K562 (cell line): ENCODE measurements at regions not wholly inside any gene's neighbourhood (a gene's known extent, or its start where the extent isn't known, plus 50 kb on each side); places are given as distances from the start of the nearest gene placed in this dataset.

ENCODE experiments used
- ATAC-seq: fragments of 200-7000 bp; cut with Tn5 transposase; 3 replicates; pipeline ENCODE4 v1.9.1; 2020; ENCODE audit warnings: moderate library complexity
- BruUV-seq: library from RNA; stranded (reverse); fragments of 400-500 nt; replicated peaks from 2 replicates; lab custom pipeline; 2021; lab: Mats Ljungman, UMichigan
- CTCF ChIA-PET: fragments of 300-600 bp; formaldehyde crosslinking; extraction: SDS; loops from one replicate; lab custom pipeline; 2021; ENCODE audit warnings: low intra/inter-chr PET ratio; lab: Yijun Ruan, JAX
- POLR2A ChIA-PET: fragments of 300-600, 350-650 bp; sonication (Branson Sonifier 250); formaldehyde crosslinking; extraction: SDS; loops from one replicate; lab custom pipeline; 2021; ENCODE audit warnings: antibody characterized with exemption, inconsistent platforms; lab: Yijun Ruan, JAX
- DNase-seq, 4 experiments: peaks; one replicate each; pipeline versions ENCODE4 v3.0.0 to v3.0.0-alpha.2; 2011 to 2018; ENCODE audit warnings: low spot score in 3 of 4, mixed read lengths in 3 of 4; ENCODE audit errors: extremely low read depth in 1 of 4
- FAIRE-seq: peaks from 2 replicates; lab custom pipeline; 2011; peaks lifted over from hg19 to GRCh38; lab: Jason Lieb, UNC
- H2AFZ ChIP-seq: 2 replicates; pipeline ENCODE4 v1.6.0; 2011; ENCODE audit warnings: low read depth, low read length, control low read depth, inconsistent platforms
- H3K27ac ChIP-seq: fragments of 200-600 bp; 3 replicates; pipeline ENCODE4 v1.8.0; 2011; ENCODE audit warnings: low read depth, mild to moderate bottlenecking, control low read depth, inconsistent platforms, low read length, moderate library complexity, mixed read lengths; ENCODE audit errors: extremely low read depth
- H3K27me3 ChIP-seq, 2 experiments: fragments of 300-600 bp in 1 of 2; 2 replicates in 1 of 2; 3 replicates in 1 of 2; pipeline versions ENCODE4 v1.6.0 to v1.8.0; 2011; ENCODE audit warnings: inconsistent platforms in 2 of 2, low read length in 2 of 2, mild to moderate bottlenecking in 1 of 2, mixed read lengths in 1 of 2, moderate library complexity in 1 of 2; ENCODE audit not compliant: control insufficient read depth in 2 of 2, insufficient read depth in 2 of 2
- H3K36me3 ChIP-seq: fragments of 300-600 bp; 3 replicates; pipeline ENCODE4 v1.8.0; 2011; ENCODE audit warnings: mild to moderate bottlenecking, low read length, inconsistent platforms; ENCODE audit not compliant: control insufficient read depth, insufficient read depth
- H3K4me1 ChIP-seq, 2 experiments: fragments of 200-600 bp in 1 of 2; replicated peaks in 1 of 2; 2 replicates in 1 of 2; 3 replicates in 1 of 2; pipeline versions ENCODE4 v1.5.1 to v1.8.0; 2011; ENCODE audit warnings: inconsistent platforms in 2 of 2, low read length in 2 of 2, mild to moderate bottlenecking in 1 of 2, mixed read lengths in 1 of 2, moderate library complexity in 1 of 2; ENCODE audit not compliant: control insufficient read depth in 2 of 2, insufficient read depth in 2 of 2
- H3K4me2 ChIP-seq: 2 replicates; pipeline ENCODE4 v1.6.1; 2011; ENCODE audit warnings: low read length, control low read depth, inconsistent platforms, mixed read lengths; ENCODE audit not compliant: insufficient read depth
- H3K4me3 ChIP-seq: fragments of 200-600 bp; sonication (generic), shearing (Covaris generic); 2 replicates; pipeline ENCODE4 v1.5.1; 2016; ENCODE audit warnings: control low read depth, inconsistent platforms
- H3K79me2 ChIP-seq: fragments of 200-600 bp; 3 replicates; pipeline ENCODE4 v1.8.0; 2011; ENCODE audit warnings: low read length, inconsistent platforms; ENCODE audit not compliant: control insufficient read depth, insufficient read depth
- H3K9ac ChIP-seq, 2 experiments: 2 replicates each; pipeline versions ENCODE4 v1.6.0 to v1.6.1; 2011; ENCODE audit warnings: low read depth in 2 of 2, low read length in 2 of 2, control low read depth in 1 of 2, inconsistent platforms in 1 of 2, mild to moderate bottlenecking in 1 of 2, mixed read lengths in 1 of 2; ENCODE audit not compliant: insufficient read depth in 1 of 2
- H3K9me1 ChIP-seq: one replicate; pipeline ENCODE4 v1.6.0; 2011; ENCODE audit warnings: inconsistent platforms, mild to moderate bottlenecking, low read length, moderate library complexity; ENCODE audit not compliant: control insufficient read depth, insufficient read depth
- H3K9me3 ChIP-seq: replicated peaks from 2 replicates; pipeline ENCODE4 v1.5.1; 2011; ENCODE audit warnings: low read depth, low read length, inconsistent platforms; ENCODE audit not compliant: control insufficient read depth, insufficient read depth
- H4K20me1 ChIP-seq: replicated peaks from 2 replicates; pipeline ENCODE4 v1.6.1; 2011; ENCODE audit warnings: low read length, inconsistent platforms, mixed read lengths; ENCODE audit not compliant: control insufficient read depth, insufficient read depth
- BRCA1 ChIP-seq, 2 experiments: fragments of 450-650 bp in 1 of 2; sonication (generic) in 1 of 2; formaldehyde crosslinking in 1 of 2; IDR thresholded peaks; 2 replicates each; pipeline versions ENCODE4 v1.5.0 to v1.6.1; 2017 to 2020; ENCODE audit warnings: mild to moderate bottlenecking in 1 of 2, missing genetic modification reagents in 1 of 2
- CTBP1 ChIP-seq: fragments of 450-650 bp; IDR thresholded peaks from 2 replicates; pipeline ENCODE4 v1.6.1; 2016; ENCODE audit warnings: borderline replicate concordance
- RBM22 ChIP-seq: fragments of 200-400 bp; formaldehyde crosslinking; IDR thresholded peaks from 2 replicates; pipeline ENCODE4 v1.6.1; 2018; ENCODE audit warnings: low read length, low read depth; ENCODE audit not compliant: poor library complexity, severe bottlenecking
- U2AF2 ChIP-seq: fragments of 200-400 bp; formaldehyde crosslinking; optimal IDR thresholded peaks from 2 replicates; pipeline ENCODE3; 2017; ENCODE audit warnings: low read depth, mild to moderate bottlenecking, low read length
- ZEB2 ChIP-seq: fragments of 450-650 bp; IDR thresholded peaks from 2 replicates; pipeline ENCODE4 v1.6.1; 2016
- ZNF436 ChIP-seq: fragments of 250-450, 450-650 bp; sonication (Bioruptor Pico); formaldehyde crosslinking; IDR thresholded peaks from 2 replicates; pipeline ENCODE4 v1.7.0; 2020; ENCODE audit warnings: mild to moderate bottlenecking
- WGBS: fragments of 100-300 bp; shearing (Covaris generic); methylation state at CpG from one replicate; pipeline ENCODE4 v1.1.6; 2016; ENCODE audit warnings: low coverage, mixed read lengths; ENCODE audit not compliant: insufficient coverage; ENCODE audit errors: missing lambda C conversion rate; 5-methylcytosine and 5-hydroxymethylcytosine counted together
- in situ Hi-C: fragments of 300-500 bp; cut with MboI; formaldehyde crosslinking; loops from 4 replicates; pipeline ENCODE4 v1.15.0; 2018; ENCODE audit warnings: inconsistent platforms, mixed read lengths
- intact Hi-C: fragments of 100-400 bp; cut with micrococcal nuclease; formaldehyde crosslinking; loops from 2 replicates; pipeline ENCODE4 v1.14.2; 2022

DNA sequence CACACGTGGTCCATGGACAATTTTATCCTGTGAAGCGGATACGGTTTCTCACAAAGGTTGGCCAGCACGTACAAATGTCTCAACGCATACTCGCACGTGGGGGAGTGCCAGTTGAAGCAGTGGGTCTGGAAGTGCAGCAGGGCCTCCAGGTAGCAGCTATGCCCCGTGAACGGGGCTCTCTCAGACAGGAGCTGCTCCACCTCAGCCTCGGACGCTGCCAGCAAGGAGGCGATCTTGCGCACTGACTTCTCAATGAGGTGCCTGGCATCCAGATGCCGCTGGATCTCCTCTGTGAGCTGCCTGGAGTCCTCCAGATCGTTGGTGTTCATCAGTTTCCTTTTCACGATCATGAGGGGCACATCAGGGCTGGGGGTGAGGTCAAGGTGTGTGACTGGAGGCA, 2272.0 kb downstream of the PCDH9 start (continued):
- no peak for TF ChIP-seq RBM22
- TF ChIP-seq, all 486 proteins: peak for 0

DNA sequence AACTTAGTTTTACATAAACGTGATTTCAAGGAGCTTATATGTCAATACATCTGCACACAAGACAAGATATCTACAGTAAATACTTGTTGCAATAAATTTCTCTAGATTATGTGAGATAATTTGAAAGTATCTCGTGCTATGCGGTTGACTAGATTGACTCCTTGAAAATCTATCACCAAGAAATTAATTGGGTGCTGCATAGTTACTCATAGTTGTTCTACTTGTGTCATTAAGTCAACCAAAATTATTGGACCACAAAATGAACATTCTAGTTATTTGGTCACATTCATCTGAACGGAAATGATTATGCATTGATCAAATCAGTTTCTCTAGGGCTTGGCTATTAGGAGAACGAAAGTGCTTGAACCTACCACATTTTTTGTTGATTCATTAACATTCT, 2291.5 kb downstream of the PCDH9 start:
- BruUV-seq = no TSS peak

DNA sequence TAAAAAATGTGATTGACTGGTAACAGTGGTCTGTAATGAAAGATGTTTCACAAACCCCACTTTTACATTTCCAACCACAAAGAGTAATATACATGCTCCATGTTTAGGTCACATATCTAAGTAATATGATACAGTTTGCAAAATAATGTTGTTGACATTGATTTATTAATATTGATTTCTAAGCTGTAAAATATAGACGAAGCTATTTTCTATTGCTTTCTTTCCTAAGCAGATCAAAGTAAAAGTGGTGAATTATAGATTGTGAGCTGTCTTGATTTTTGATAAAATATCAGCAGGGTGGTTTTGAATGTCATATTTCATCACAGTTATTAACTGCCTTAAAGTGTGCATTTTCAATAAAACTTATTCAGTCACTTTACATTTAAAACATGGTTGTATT, 2292.8 kb downstream of the PCDH9 start:
- TF ChIP-seq BRCA1 (IDR thresholded peaks at IDR 0.05) (0 out of 2 replicates have a peak, but pooled peaks have one; percentile 28), BRCA1 (CRISPR knock-in tag; IDR thresholded peaks at IDR 0.05) (no peak), ZNF436 (CRISPR knock-in tag) (no peak)
- in situ Hi-C loops = no loop called here
- H3K9me3 ChIP-seq = no peaks in the 10 kb centered on the region
- no peaks in the 10 kb centered on the region for H3K4me1 ChIP-seq
- no peaks in the 10 kb centered on the region for H4K20me1 ChIP-seq
- BruUV-seq = no TSS peak
- POLR2A ChIA-PET = no interaction called here
- CTCF ChIA-PET = no interaction called here
- intact Hi-C loops = no loop called here
- no peaks in the 10 kb centered on the region for H3K79me2 ChIP-seq
- H3K27ac ChIP-seq = no peak overlapping the region
- WGBS = 0% methylated on average over 1 of the region's 1 CpG
- no peaks in the 10 kb centered on the region for H3K9me1 ChIP-seq
- H3K9ac ChIP-seq = no peak overlapping the region
- no peaks in the 10 kb centered on the region for H3K36me3 ChIP-seq
- no peak overlapping the region for H2AFZ ChIP-seq
- H3K4me2 ChIP-seq = no peak overlapping the region
- H3K27me3 ChIP-seq = no peaks in the 10 kb centered on the region
- no peak for FAIRE-seq
- no peak overlapping the region for H3K4me3 ChIP-seq
- ATAC-seq = no peak
- DNase-seq = no peak

More for the DNA sequence above, 2291.5 kb downstream of the PCDH9 start:
- H3K36me3 ChIP-seq = no peaks in the 10 kb centered on the region
- H3K9ac ChIP-seq = no peak overlapping the region
- H3K9me3 ChIP-seq = no peaks in the 10 kb centered on the region
- no peaks in the 10 kb centered on the region for H4K20me1 ChIP-seq
- H3K79me2 ChIP-seq = no peaks in the 10 kb centered on the region
- ChIA-PET CTCF (no interaction called here), POLR2A (no interaction called here)
- ATAC-seq (no peak), FAIRE-seq (no peak), DNase-seq (no peak)
- H3K4me2 ChIP-seq = no peak overlapping the region
- WGBS = 2% methylated on average over 5 of the region's 5 CpGs
- no peak overlapping the region for H2AFZ ChIP-seq
- intact Hi-C loops (no loop called here), in situ Hi-C loops (no loop called here)
- TF ChIP-seq CTBP1 (no peak), U2AF2 (no peak), ZEB2 (no peak)
- TF ChIP-seq, all 486 proteins: peak for 0
- Histone ChIP-seq H3K9me1 (no peaks in the 10 kb centered on the region), H3K4me1 (no peaks in the 10 kb centered on the region), H3K27ac (no peak overlapping the region), H3K27me3 (no peaks in the 10 kb centered on the region), H3K4me3 (no peak overlapping the region)
